ENCODE measurements at regions not wholly inside any gene's neighbourhood (a gene's known extent, or its start where the extent isn't known, plus 50 kb on each side); places are given as distances from the start of the nearest gene placed in this dataset.

- H3K9me2 ChIP-seq (replicated peaks; ENCODE audit: insufficient read depth, low read length) = no peaks in the 10 kb centered on the region
- no peak for DNase-seq
- no peaks in the 10 kb centered on the region for H3F3A ChIP-seq (ENCODE audit: insufficient read depth, low read length)
- H3K27ac ChIP-seq (ENCODE audit: low read length) = no peak overlapping the region
- no peaks in the 10 kb centered on the region for H3K9me3 ChIP-seq (replicated peaks; ENCODE audit: insufficient read depth, low read length)
- H3K4me1 ChIP-seq (ENCODE audit: low read length) = no peaks in the 10 kb centered on the region
- H3K27me3 ChIP-seq (replicated peaks; ENCODE audit: insufficient read depth, low read length) = peaks cover 68% of the 10 kb centered on the region
- no peaks in the 10 kb centered on the region for H3K36me3 ChIP-seq (replicated peaks; ENCODE audit: insufficient read depth, low read length)
- no peaks in the 10 kb centered on the region for H4K20me1 ChIP-seq (ENCODE audit: insufficient read depth, low read length)
- no peak overlapping the region for H2AFZ ChIP-seq (ENCODE audit: low read length)
- TF ChIP-seq CTCF (IDR thresholded peaks at IDR 0.05; ENCODE audit: low read length) (no peak), EZH2phosphoT487 (IDR thresholded peaks at IDR 0.05; ENCODE audit: low read length) (no peak), EZH2 (optimal IDR thresholded peaks at IDR 0.05; ENCODE audit: low read depth, low read length) (no peak)
- H3K9ac ChIP-seq (ENCODE audit: low read length) = no peak overlapping the region
- no peak overlapping the region for H3K4me2 ChIP-seq (ENCODE audit: low read depth, low read length)
- no peaks in the 10 kb centered on the region for H3K79me2 ChIP-seq (ENCODE audit: low read length)
- H3K4me3 ChIP-seq (ENCODE audit: low read length) = no peak overlapping the region
Observed at GRCh38 chr17:73997059-73997458, 206.4 kb upstream of the RPL38 start.

- H3K4me3 ChIP-seq (ENCODE audit: low read length) = no peak overlapping the region
Observed at GRCh38 chr17:73998249-73998648, 205.2 kb upstream of the RPL38 start.

DNA sequence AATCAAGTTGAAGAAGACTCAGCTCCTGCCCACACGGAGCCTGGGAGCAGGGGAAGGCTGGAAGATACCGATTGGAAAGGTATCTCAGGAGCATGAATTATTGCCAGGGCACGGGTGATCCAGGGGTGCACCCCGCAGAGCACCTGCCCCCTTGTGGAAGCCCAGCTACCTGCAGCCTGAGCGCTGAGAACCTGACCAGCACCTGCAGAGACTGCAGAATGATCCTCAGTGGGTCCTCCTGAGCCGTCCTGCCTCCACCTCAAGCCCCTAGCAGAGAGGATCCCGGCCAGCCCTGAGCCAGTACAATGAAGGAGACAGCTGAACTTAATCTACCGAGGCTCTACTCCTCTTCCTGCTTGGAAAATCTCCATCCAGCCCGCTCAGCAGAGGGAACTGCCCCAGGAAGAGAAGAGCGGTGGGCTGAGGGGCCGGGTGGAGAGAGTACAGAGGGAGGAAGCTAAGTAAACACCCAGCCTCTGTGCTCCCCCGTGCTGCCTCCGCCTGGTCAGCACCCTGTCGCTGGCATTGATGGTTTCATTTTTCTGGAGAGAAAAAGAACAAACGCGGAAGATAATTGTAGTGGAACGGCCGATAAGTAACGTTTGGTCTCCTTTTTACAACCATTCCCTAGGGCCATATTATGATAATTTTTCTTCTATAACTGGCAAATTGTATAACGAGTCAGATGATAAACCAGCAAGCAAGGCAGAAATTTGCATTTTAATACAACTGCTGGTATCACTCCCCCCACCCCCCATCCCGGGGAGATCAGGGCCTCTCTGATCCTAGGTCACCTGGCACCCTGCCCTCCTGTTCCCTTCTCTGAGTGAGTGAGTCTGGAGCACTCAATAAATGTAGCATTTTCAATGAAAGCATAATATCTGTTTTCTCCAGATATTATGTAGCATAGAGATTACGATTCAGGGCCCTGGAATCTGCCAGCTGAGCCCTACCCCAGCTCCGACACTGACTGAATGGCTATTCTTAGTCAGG, 204.5 kb upstream of the RPL38 start:
- Histone ChIP-seq H3K4me3 (ENCODE audit: low read length) (no peak overlapping the region), H3K4me1 (ENCODE audit: low read length) (no peaks in the 10 kb centered on the region), H3F3A (ENCODE audit: insufficient read depth, low read length) (no peaks in the 10 kb centered on the region), H3K9me3 (replicated peaks; ENCODE audit: insufficient read depth, low read length) (no peaks in the 10 kb centered on the region), H3K9ac (ENCODE audit: low read length) (no peak overlapping the region), H3K27ac (ENCODE audit: low read length) (no peak overlapping the region), H3K9me2 (replicated peaks; ENCODE audit: insufficient read depth, low read length) (no peaks in the 10 kb centered on the region), H3K4me2 (ENCODE audit: low read depth, low read length) (no peak overlapping the region), H3K36me3 (replicated peaks; ENCODE audit: insufficient read depth, low read length) (no peaks in the 10 kb centered on the region), H3K27me3 (replicated peaks; ENCODE audit: insufficient read depth, low read length) (peaks cover 66% of the 10 kb centered on the region), H2AFZ (ENCODE audit: low read length) (no peak overlapping the region), H3K79me2 (ENCODE audit: low read length) (no peaks in the 10 kb centered on the region), H4K20me1 (ENCODE audit: insufficient read depth, low read length) (no peaks in the 10 kb centered on the region)
- DNase-seq = peak; percentile 45
- TF ChIP-seq EZH2 (optimal IDR thresholded peaks at IDR 0.05; ENCODE audit: low read depth, low read length) (no peak), EZH2phosphoT487 (IDR thresholded peaks at IDR 0.05; ENCODE audit: low read length) (no peak), CTCF (IDR thresholded peaks at IDR 0.05; ENCODE audit: low read length) (peak; percentile 69)

More at GRCh38 chr17:73998249-73998648, 205.2 kb upstream of the RPL38 start:
- TF ChIP-seq EZH2 (optimal IDR thresholded peaks at IDR 0.05; ENCODE audit: low read depth, low read length) (no peak), EZH2phosphoT487 (IDR thresholded peaks at IDR 0.05; ENCODE audit: low read length) (no peak), CTCF (IDR thresholded peaks at IDR 0.05; ENCODE audit: low read length) (no peak)
- Histone ChIP-seq H3K79me2 (ENCODE audit: low read length) (no peaks in the 10 kb centered on the region), H3K4me2 (ENCODE audit: low read depth, low read length) (no peak overlapping the region), H4K20me1 (ENCODE audit: insufficient read depth, low read length) (no peaks in the 10 kb centered on the region), H3K36me3 (replicated peaks; ENCODE audit: insufficient read depth, low read length) (no peaks in the 10 kb centered on the region), H3K4me1 (ENCODE audit: low read length) (no peaks in the 10 kb centered on the region), H3F3A (ENCODE audit: insufficient read depth, low read length) (no peaks in the 10 kb centered on the region), H3K27me3 (replicated peaks; ENCODE audit: insufficient read depth, low read length) (peaks cover 66% of the 10 kb centered on the region), H2AFZ (ENCODE audit: low read length) (no peak overlapping the region), H3K9ac (ENCODE audit: low read length) (no peak overlapping the region), H3K9me3 (replicated peaks; ENCODE audit: insufficient read depth, low read length) (no peaks in the 10 kb centered on the region), H3K27ac (ENCODE audit: low read length) (no peak overlapping the region), H3K9me2 (replicated peaks; ENCODE audit: insufficient read depth, low read length) (no peaks in the 10 kb centered on the region)
- no peak for DNase-seq

All from MM.1S (cell line).